H1 (cell line): ENCODE measurements at regions not wholly inside any gene's neighbourhood (a gene's known extent, or its start where the extent isn't known, plus 50 kb on each side); places are given as distances from the start of the nearest gene placed in this dataset.

ENCODE experiments used
- CTCF ChIA-PET: fragments of 300-600 bp; sonication (Branson Sonifier 250); formaldehyde crosslinking; loops from one replicate; lab custom pipeline; 2021; ENCODE audit not compliant: partially characterized antibody; lab: Charles Lee
- POLR2A ChIA-PET: fragments of 300-600 bp; sonication (Branson Sonifier 250); formaldehyde crosslinking; loops from one replicate; lab custom pipeline; 2021; ENCODE audit warnings: inconsistent platforms; ENCODE audit not compliant: partially characterized antibody; lab: Charles Lee
- DNase-seq, 2 experiments: peaks; one replicate each; pipeline versions ENCODE4 v3.0.0 to v3.0.0-alpha.2; 2010 to 2022; ENCODE audit warnings: low spot score in 2 of 2, low read depth in 1 of 2, mixed read lengths in 1 of 2
- FAIRE-seq: peaks from 2 replicates; lab custom pipeline; 2011; peaks lifted over from hg19 to GRCh38; lab: Jason Lieb, UNC
- H2AFZ ChIP-seq: 2 replicates; pipeline ENCODE4 v1.8.1; 2012; ENCODE audit warnings: low read length, inconsistent platforms
- H2AK5ac ChIP-seq: 2 replicates; pipeline ENCODE4 v1.6.1; 2013; ENCODE audit warnings: low read depth, low read length
- H2BK120ac ChIP-seq: replicated peaks from 2 replicates; pipeline ENCODE3; 2013; ENCODE audit warnings: low read depth, low read length, inconsistent platforms
- H2BK12ac ChIP-seq: 2 replicates; pipeline ENCODE4 v1.6.1; 2013; ENCODE audit warnings: low read depth, low read length
- H2BK15ac ChIP-seq: 2 replicates; pipeline ENCODE4 v1.6.1; 2013; ENCODE audit warnings: low read length
- H2BK20ac ChIP-seq: 2 replicates; pipeline ENCODE4 v1.6.1; 2013; ENCODE audit warnings: low read length
- H2BK5ac ChIP-seq: 2 replicates; pipeline ENCODE4 v1.6.1; 2013; ENCODE audit warnings: low read depth, low read length
- H3K14ac ChIP-seq: 2 replicates; pipeline ENCODE4 v1.6.1; 2013; ENCODE audit warnings: inconsistent platforms; ENCODE audit not compliant: insufficient read length
- H3K18ac ChIP-seq: 2 replicates; pipeline ENCODE4 v1.6.1; 2013; ENCODE audit warnings: low read length; ENCODE audit errors: extremely low read depth
- H3K23ac ChIP-seq: 2 replicates; pipeline ENCODE4 v1.6.1; 2013; ENCODE audit warnings: inconsistent platforms; ENCODE audit not compliant: insufficient read length
- H3K23me2 ChIP-seq: 2 replicates; pipeline ENCODE4 v1.6.1; 2013; ENCODE audit warnings: low read depth, low read length
- H3K27ac ChIP-seq: 2 replicates; pipeline ENCODE4 v1.6.1; 2011; ENCODE audit warnings: low read depth, low read length, inconsistent platforms
- H3K27me3 ChIP-seq, 4 experiments: replicated peaks in 1 of 4; 1 replicate in 1 of 4; 2 replicates in 3 of 4; pipeline versions ENCODE4 v1.6.1 to v1.8.1; 2011 to 2013; ENCODE audit warnings: low read length in 3 of 4, mild to moderate bottlenecking in 3 of 4, inconsistent platforms in 2 of 4, mixed read lengths in 2 of 4, moderate library complexity in 1 of 4; ENCODE audit not compliant: control insufficient read depth in 3 of 4, insufficient read depth in 3 of 4; ENCODE audit errors: extremely low read depth in 1 of 4
- H3K36me3 ChIP-seq, 4 experiments: 2 replicates each; pipeline versions ENCODE4 v1.6.1 to v1.8.1; 2011 to 2013; ENCODE audit warnings: mild to moderate bottlenecking in 4 of 4, low read length in 3 of 4, moderate library complexity in 2 of 4, control low read depth in 1 of 4, inconsistent platforms in 1 of 4; ENCODE audit not compliant: insufficient read depth in 4 of 4, control insufficient read depth in 2 of 4
- H3K4ac ChIP-seq: replicated peaks from 2 replicates; pipeline ENCODE3; 2013; ENCODE audit warnings: low read length, low read depth, mixed read lengths, inconsistent platforms; ENCODE audit not compliant: insufficient read length
- H3K4me1 ChIP-seq, 4 experiments: replicated peaks in 1 of 4; 1 replicate in 1 of 4; 2 replicates in 3 of 4; pipeline versions ENCODE4 v1.6.1 to v1.8.1; 2011 to 2013; ENCODE audit warnings: low read length in 3 of 4, inconsistent platforms in 2 of 4, mixed read lengths in 1 of 4; ENCODE audit not compliant: insufficient read depth in 4 of 4, control insufficient read depth in 3 of 4
- H3K4me2 ChIP-seq, 2 experiments: 2 replicates each; pipeline versions ENCODE4 v1.6.1 to v1.8.1; 2011 to 2013; ENCODE audit warnings: low read depth in 2 of 2, low read length in 2 of 2, control low read depth in 1 of 2, inconsistent platforms in 1 of 2, mild to moderate bottlenecking in 1 of 2; ENCODE audit not compliant: insufficient read depth in 1 of 2
- H3K4me3 ChIP-seq, 4 experiments: fragments of 200-600, 300-600 bp in 1 of 4; sonication (generic), shearing (Covaris generic), sonication (Bioruptor Twin) in 1 of 4; 2 replicates each; pipeline versions ENCODE4 v1.5.1 to v1.8.1; 2011 to 2016; ENCODE audit warnings: low read length in 4 of 4, low read depth in 3 of 4, control low read depth in 2 of 4, inconsistent platforms in 2 of 4, mild to moderate bottlenecking in 2 of 4, mixed read lengths in 1 of 4, moderate library complexity in 1 of 4; ENCODE audit not compliant: insufficient read depth in 2 of 4; ENCODE audit errors: extremely low read depth in 1 of 4
- H3K56ac ChIP-seq: replicated peaks from 2 replicates; pipeline ENCODE3; 2013; ENCODE audit warnings: low read depth, mild to moderate bottlenecking, mixed read lengths, low read length, inconsistent platforms; ENCODE audit not compliant: insufficient read length
- H3K79me1 ChIP-seq: 2 replicates; pipeline ENCODE4 v1.6.1; 2013; ENCODE audit warnings: low read depth, low read length, control low read depth
- H3K79me2 ChIP-seq, 2 experiments: 2 replicates each; pipeline versions ENCODE4 v1.6.1 to v1.8.1; 2012 to 2013; ENCODE audit warnings: low read length in 2 of 2, mild to moderate bottlenecking in 2 of 2, inconsistent platforms in 1 of 2; ENCODE audit not compliant: insufficient read depth in 2 of 2, control insufficient read depth in 1 of 2
- H3K9ac ChIP-seq, 4 experiments: replicated peaks in 1 of 4; 1 replicate in 1 of 4; 2 replicates in 3 of 4; pipeline versions ENCODE4 v1.6.1 to v1.8.1; 2011 to 2013; ENCODE audit warnings: low read depth in 3 of 4, low read length in 3 of 4, control low read depth in 2 of 4, mild to moderate bottlenecking in 2 of 4, moderate library complexity in 2 of 4, inconsistent platforms in 1 of 4; ENCODE audit errors: extremely low read depth in 1 of 4
- H3K9me3 ChIP-seq, 2 experiments: 2 replicates each; pipeline versions ENCODE4 v1.6.1 to v1.8.1; 2012 to 2013; ENCODE audit warnings: mild to moderate bottlenecking in 2 of 2, moderate library complexity in 2 of 2, control low read depth in 1 of 2, inconsistent platforms in 1 of 2, low read depth in 1 of 2, low read length in 1 of 2, mixed read lengths in 1 of 2; ENCODE audit not compliant: insufficient read depth in 2 of 2
- H4K20me1 ChIP-seq, 2 experiments: replicated peaks in 1 of 2; 2 replicates each; pipeline versions ENCODE3 to v1.8.1; 2011 to 2013; ENCODE audit warnings: inconsistent platforms in 2 of 2, low read length in 2 of 2, mild to moderate bottlenecking in 1 of 2; ENCODE audit not compliant: insufficient read depth in 2 of 2, control insufficient read depth in 1 of 2
- H4K5ac ChIP-seq: 2 replicates; pipeline ENCODE4 v1.6.1; 2013; ENCODE audit warnings: low read length, low read depth, mixed read lengths, inconsistent platforms; ENCODE audit not compliant: insufficient read length
- H4K8ac ChIP-seq: 2 replicates; pipeline ENCODE4 v1.8.0; 2013; ENCODE audit warnings: mild to moderate bottlenecking, moderate library complexity, low read length, inconsistent platforms; ENCODE audit not compliant: insufficient read depth; ENCODE audit errors: extremely low read depth
- H4K91ac ChIP-seq: replicated peaks from 2 replicates; pipeline ENCODE3; 2013; ENCODE audit warnings: low read length, mixed read lengths, inconsistent platforms; ENCODE audit not compliant: insufficient read length
- ATF2 ChIP-seq: IDR thresholded peaks from 2 replicates; pipeline ENCODE4 v1.6.1; 2012; ENCODE audit warnings: low read length, inconsistent platforms
- CBX5 ChIP-seq: fragments of 300-800, 300-1000 bp; sonication (generic); IDR thresholded peaks from 2 replicates; pipeline ENCODE4 v1.7.1; 2016; ENCODE audit warnings: antibody characterized with exemption, low read length, low read depth
- RXRA ChIP-seq: IDR thresholded peaks from 2 replicates; pipeline ENCODE4 v1.6.1; 2011; ENCODE audit warnings: low read depth, mild to moderate bottlenecking, low read length, moderate library complexity; ENCODE audit not compliant: insufficient read depth
- SRF ChIP-seq: IDR thresholded peaks from 2 replicates; pipeline ENCODE4 v1.6.1; 2011; ENCODE audit warnings: mild to moderate bottlenecking, low read depth, low read length, moderate library complexity
- ZNF274 ChIP-seq: IDR thresholded peaks from 2 replicates; pipeline ENCODE4 v1.7.0; 2012; ENCODE audit warnings: low read length, borderline replicate concordance; ENCODE audit errors: extremely low read depth
- WGBS, 2 experiments: shearing (Covaris generic) in 1 of 2; methylation state at CpG; one replicate each; pipeline versions ENCODE4 v1.1.6 to v1.1.7; 2013 to 2015; ENCODE audit warnings: low lambda C conversion rate in 2 of 2, mixed read lengths in 2 of 2, inconsistent platforms in 1 of 2, low coverage in 1 of 2, missing lambda C conversion rate in 1 of 2; ENCODE audit not compliant: insufficient replicate concordance in 2 of 2, insufficient coverage in 1 of 2, insufficient read length in 1 of 2; ENCODE audit errors: extremely low coverage in 1 of 2, missing lambda C conversion rate in 1 of 2; 5-methylcytosine and 5-hydroxymethylcytosine counted together

GRCh38 chr4:135804785-135805184 is 1603.2 kb upstream of the PABPC4L start:
- H3K9ac ChIP-seq = no peak overlapping the region
- H3K23me2 ChIP-seq = no peaks in the 10 kb centered on the region
- no peaks in the 10 kb centered on the region for H3K4me1 ChIP-seq
- no peaks in the 10 kb centered on the region for H3K79me2 ChIP-seq
- no peak overlapping the region for H3K18ac ChIP-seq
- no peak overlapping the region for H4K5ac ChIP-seq
- no peak overlapping the region for H2BK15ac ChIP-seq
- no peak overlapping the region for H3K27ac ChIP-seq
- ChIA-PET POLR2A (no interaction called here), CTCF (no interaction called here)
- no peak overlapping the region for H4K91ac ChIP-seq
- H2BK12ac ChIP-seq = no peak overlapping the region
- H3K27me3 ChIP-seq = no peaks in the 10 kb centered on the region
- TF ChIP-seq SRF = no peak
- no peak for TF ChIP-seq CBX5
- no peak for TF ChIP-seq ATF2
- TF ChIP-seq ZNF274 = no peak
- no peak for TF ChIP-seq RXRA
- no peak overlapping the region for H3K4me3 ChIP-seq
- H4K8ac ChIP-seq = no peak overlapping the region
- H2BK120ac ChIP-seq = no peak overlapping the region
- H3K14ac ChIP-seq = no peak overlapping the region
- WGBS, 2 experiments = 94% methylated on average over 3 of the region's 3 CpGs; no CpG with 5 or more reads in 1 of the 2 experiments
- H2AK5ac ChIP-seq = no peak overlapping the region
- H2AFZ ChIP-seq = no peak overlapping the region
- H3K36me3 ChIP-seq = no peaks in the 10 kb centered on the region
- no peak overlapping the region for H3K4me2 ChIP-seq
- FAIRE-seq (no peak), DNase-seq (no peak)
- H3K79me1 ChIP-seq = no peaks in the 10 kb centered on the region
- no peak overlapping the region for H2BK20ac ChIP-seq
- H4K20me1 ChIP-seq = no peaks in the 10 kb centered on the region
- H3K4ac ChIP-seq = no peak overlapping the region
- H3K23ac ChIP-seq = no peak overlapping the region
- H2BK5ac ChIP-seq = no peak overlapping the region
- no peaks in the 10 kb centered on the region for H3K9me3 ChIP-seq
- no peak overlapping the region for H3K56ac ChIP-seq
